ENCODE measurements at regions not wholly inside any gene's neighbourhood (a gene's known extent, or its start where the extent isn't known, plus 50 kb on each side); places are given as distances from the start of the nearest gene placed in this dataset.

- no peak for TF ChIP-seq POLR2AphosphoS5 (IDR thresholded peaks at IDR 0.05; ENCODE audit: low read depth)
- no peak for TF ChIP-seq JUNB (IDR thresholded peaks at IDR 0.05; ENCODE audit: unreplicated experiment)
- TF ChIP-seq, protein P1, sequence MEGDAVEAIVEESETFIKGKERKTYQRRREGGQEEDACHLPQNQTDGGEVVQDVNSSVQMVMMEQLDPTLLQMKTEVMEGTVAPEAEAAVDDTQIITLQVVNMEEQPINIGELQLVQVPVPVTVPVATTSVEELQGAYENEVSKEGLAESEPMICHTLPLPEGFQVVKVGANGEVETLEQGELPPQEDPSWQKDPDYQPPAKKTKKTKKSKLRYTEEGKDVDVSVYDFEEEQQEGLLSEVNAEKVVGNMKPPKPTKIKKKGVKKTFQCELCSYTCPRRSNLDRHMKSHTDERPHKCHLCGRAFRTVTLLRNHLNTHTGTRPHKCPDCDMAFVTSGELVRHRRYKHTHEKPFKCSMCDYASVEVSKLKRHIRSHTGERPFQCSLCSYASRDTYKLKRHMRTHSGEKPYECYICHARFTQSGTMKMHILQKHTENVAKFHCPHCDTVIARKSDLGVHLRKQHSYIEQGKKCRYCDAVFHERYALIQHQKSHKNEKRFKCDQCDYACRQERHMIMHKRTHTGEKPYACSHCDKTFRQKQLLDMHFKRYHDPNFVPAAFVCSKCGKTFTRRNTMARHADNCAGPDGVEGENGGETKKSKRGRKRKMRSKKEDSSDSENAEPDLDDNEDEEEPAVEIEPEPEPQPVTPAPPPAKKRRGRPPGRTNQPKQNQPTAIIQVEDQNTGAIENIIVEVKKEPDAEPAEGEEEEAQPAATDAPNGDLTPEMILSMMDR (conservative IDR thresholded peaks at IDR 0.05; ENCODE audit: low read depth in 2 of 2) = no peak
- TF ChIP-seq EZH2phosphoT487 (IDR thresholded peaks at IDR 0.05; ENCODE audit: unreplicated experiment) = no peak
- TF ChIP-seq EZH2 (IDR thresholded peaks at IDR 0.05; ENCODE audit: low read depth, unreplicated experiment) = no peak
- no peak for TF ChIP-seq NANOG (IDR thresholded peaks at IDR 0.05; ENCODE audit: borderline replicate concordance)
- TF ChIP-seq, protein P2, sequence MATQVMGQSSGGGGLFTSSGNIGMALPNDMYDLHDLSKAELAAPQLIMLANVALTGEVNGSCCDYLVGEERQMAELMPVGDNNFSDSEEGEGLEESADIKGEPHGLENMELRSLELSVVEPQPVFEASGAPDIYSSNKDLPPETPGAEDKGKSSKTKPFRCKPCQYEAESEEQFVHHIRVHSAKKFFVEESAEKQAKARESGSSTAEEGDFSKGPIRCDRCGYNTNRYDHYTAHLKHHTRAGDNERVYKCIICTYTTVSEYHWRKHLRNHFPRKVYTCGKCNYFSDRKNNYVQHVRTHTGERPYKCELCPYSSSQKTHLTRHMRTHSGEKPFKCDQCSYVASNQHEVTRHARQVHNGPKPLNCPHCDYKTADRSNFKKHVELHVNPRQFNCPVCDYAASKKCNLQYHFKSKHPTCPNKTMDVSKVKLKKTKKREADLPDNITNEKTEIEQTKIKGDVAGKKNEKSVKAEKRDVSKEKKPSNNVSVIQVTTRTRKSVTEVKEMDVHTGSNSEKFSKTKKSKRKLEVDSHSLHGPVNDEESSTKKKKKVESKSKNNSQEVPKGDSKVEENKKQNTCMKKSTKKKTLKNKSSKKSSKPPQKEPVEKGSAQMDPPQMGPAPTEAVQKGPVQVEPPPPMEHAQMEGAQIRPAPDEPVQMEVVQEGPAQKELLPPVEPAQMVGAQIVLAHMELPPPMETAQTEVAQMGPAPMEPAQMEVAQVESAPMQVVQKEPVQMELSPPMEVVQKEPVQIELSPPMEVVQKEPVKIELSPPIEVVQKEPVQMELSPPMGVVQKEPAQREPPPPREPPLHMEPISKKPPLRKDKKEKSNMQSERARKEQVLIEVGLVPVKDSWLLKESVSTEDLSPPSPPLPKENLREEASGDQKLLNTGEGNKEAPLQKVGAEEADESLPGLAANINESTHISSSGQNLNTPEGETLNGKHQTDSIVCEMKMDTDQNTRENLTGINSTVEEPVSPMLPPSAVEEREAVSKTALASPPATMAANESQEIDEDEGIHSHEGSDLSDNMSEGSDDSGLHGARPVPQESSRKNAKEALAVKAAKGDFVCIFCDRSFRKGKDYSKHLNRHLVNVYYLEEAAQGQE (IDR thresholded peaks at IDR 0.05; ENCODE audit: unreplicated experiment) = no peak
- no peak for TF ChIP-seq STAT1 (IDR thresholded peaks at IDR 0.05; ENCODE audit: unreplicated experiment)
- no peak for TF ChIP-seq CREB1 (CRISPR knock-in tag; IDR thresholded peaks at IDR 0.05; ENCODE audit: low read depth)
- TF ChIP-seq ZNF114 (CRISPR knock-in tag; IDR thresholded peaks at IDR 0.05) = no peak
Observed at GRCh38 chr6:156114541-156114940, 658.9 kb upstream of the NOX3 start.

All from GM23338 (cell line).